ENCODE measurements at regions not wholly inside any gene's neighbourhood (a gene's known extent, or its start where the extent isn't known, plus 50 kb on each side); places are given as distances from the start of the nearest gene placed in this dataset.
"Not testable (repeated sequence)": the region's sequence is repeated elsewhere in the genome, so short reads cannot be mapped to it uniquely, and the experiment has no call there.

- no peak for DNase-seq
Observed at GRCh38 chr13:62139597-62139996, 723.9 kb upstream of the PCDH20 start.

DNA sequence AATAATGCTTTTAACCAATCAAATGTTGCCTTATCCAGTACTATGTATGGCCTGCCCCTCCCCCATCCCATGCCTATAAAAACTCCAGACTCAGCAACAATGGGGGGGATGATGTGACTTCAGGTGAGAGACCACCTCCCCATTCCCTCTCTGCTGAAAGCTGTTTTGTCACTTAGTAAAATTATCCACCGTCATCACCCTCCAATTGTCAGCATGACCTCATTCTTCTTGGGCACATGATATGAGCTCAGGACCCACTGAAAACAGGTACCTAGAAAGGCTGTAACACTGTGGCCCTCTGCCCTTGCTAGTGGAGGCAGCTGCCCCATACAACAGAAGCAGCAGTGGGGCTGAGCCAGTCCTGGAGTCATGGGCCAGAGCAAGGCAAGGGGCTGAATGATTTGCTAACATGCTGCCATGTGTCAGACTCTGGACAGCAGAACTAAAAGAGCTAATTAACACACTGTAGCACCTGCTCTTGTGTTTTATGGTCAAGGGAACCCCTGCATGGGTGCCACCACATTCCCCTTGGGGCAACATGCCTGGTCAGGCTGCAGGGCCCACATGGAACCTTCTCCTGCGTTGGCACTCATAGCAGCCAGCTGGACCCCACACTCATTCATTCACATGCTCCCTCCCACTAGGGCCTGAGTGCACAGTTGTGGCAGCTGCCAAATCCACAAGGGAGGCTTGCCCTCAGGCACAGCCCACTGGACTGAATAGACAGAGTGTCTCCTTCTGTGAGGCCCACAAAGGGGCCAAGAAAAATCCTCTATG is 722.2 kb upstream of the PCDH20 start:
- no peak for DNase-seq

DNA sequence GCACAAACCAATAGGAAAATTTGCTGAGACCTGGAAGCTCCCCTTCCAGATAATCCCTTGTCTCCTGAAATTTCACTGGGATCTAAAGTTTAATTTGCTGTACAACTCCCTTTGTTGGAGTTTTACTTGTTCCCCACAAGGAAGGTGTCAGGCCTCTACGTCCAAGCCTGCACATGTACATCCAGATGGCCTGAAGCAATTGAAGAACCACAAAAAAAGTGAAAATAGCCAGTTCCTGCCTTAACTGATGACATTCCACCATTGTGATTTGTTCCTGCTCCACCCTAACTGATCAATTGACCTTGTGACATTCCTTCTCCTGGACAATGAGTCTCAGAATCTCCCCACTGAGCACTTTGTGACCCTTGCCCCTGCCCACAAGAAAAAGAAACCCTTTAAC is 716.0 kb upstream of the PCDH20 start:
- DNase-seq: no peak

- no peak for DNase-seq
Observed at GRCh38 chr13:62130062-62130970, 714.7 kb upstream of the PCDH20 start.

- DNase-seq: no peak
Observed at GRCh38 chr13:62129000-62129551, 713.4 kb upstream of the PCDH20 start.

DNA sequence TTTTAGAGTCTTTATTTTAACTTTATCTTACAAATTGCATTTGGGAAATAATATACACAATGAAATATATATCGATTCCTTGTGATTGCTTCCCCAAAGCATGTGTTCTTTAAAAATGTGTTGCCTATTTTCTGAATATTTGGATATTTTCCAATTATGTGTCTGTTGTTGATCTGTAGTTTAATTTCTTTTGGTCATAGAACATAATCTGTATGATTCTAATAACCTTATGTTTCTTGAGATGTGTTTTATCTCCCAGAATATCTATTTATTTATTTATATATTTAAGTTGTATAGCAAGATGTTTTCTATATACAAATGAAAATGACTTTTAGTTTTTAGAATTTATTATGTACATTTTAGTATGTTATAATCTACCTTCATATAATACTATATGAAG is 710.8 kb upstream of the PCDH20 start:
- DNase-seq: no peak

DNA sequence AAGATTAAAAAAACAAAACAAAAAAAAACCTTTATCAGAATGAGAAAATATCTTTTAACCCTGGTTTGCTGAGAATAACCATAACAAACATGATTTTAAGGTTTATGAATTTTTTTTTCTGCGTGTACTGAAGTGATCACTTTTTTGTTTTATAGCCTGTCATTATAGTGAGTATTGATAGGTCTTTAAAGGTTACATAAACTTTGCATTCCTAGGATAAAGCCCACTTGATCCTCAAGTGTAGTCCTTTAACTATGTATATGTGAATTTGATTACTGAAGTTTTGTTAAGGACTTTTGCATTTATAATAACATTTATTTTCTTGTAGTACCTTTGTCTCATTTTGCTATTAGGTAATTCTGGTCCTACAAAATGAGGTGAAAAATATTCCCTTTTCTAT is 709.8 kb upstream of the PCDH20 start:
- DNase-seq: no peak

DNA sequence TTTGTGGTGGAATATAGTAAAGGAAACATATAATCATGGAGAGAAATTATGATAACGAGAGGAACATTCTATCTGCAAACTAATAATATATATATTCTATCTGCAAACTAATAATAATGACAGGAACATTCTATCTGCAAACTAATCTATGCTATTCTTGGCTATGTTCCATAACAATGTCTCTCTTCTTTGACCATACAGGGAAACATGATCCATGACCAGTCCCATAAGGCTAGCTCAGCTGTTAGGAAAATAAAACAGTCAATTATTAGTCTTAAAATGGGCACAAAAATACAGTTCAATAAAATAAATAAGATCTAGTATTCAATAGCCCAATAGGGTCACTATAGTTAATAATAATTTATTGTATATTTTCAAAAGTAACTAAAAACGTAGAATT is 707.8 kb upstream of the PCDH20 start:
- DNase-seq: no peak

DNA sequence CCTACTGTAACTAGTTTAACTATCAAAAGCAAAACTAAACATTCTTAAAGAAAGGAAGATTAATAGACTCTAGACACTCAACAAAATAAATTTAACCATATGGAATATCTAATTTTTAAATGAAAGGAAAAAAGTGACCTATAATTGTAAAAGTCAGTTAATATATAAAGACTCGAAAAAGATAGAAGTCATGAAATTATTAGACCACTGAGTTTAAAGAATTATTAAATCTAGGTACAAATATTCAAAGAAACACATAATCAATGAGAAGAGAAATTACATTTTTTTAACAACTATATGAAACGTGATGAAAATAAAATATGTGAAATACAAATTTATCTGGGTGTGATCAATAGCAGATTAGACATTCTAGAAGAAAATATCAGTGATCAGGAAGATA is 706.8 kb upstream of the PCDH20 start:
- no peak for DNase-seq

- DNase-seq: no peak
Observed at GRCh38 chr13:62119739-62120700, 704.4 kb upstream of the PCDH20 start.

GRCh38 chr13:62115831-62116230 is 700.2 kb upstream of the PCDH20 start:
- DNase-seq: no peak

- DNase-seq: no peak
Observed at GRCh38 chr13:62113179-62113578, 697.5 kb upstream of the PCDH20 start.

GRCh38 chr13:62110079-62110478 is 694.4 kb upstream of the PCDH20 start:
- DNase-seq: no peak

DNA sequence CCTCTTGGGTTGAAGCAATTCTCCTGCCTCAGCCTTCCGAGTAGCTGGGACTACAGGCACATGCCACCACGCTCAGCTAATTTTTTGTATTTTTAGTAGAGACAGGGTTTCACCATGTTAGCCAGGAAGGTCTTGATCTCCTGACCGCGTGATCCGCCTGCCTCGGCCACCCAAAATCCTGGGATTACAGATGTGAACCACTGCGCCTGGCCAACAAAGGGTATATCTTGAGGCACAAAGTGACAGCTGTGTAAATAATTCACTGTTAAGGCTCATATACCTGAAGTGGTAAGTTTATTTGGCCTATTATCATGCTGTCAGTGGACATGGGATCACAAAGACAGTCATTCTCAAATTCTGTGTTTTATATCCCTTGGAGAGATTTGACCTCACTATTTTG is 688.5 kb upstream of the PCDH20 start:
- not testable (repeated sequence) for DNase-seq

GRCh38 chr13:62096652-62097051 is 681.0 kb upstream of the PCDH20 start:
- no peak for DNase-seq

DNA sequence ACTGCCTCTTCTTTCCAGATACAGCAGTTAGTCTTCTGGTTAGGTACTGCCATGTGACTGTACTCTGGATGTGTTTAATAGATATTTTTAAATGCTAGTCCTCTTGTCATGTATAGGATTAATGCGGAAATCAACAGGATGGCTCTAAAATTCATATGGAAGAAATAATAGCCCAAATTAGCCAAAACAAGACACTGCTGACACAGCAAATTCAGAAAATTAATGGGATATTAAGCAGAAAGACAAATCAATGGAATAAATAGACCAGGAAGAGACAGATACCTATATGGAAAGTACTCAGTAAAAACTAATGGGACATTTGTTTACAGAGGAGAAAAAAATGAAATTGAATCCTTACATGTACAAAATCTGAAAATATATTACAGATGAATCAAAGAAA is 679.3 kb upstream of the PCDH20 start:
- DNase-seq: no peak

DNA sequence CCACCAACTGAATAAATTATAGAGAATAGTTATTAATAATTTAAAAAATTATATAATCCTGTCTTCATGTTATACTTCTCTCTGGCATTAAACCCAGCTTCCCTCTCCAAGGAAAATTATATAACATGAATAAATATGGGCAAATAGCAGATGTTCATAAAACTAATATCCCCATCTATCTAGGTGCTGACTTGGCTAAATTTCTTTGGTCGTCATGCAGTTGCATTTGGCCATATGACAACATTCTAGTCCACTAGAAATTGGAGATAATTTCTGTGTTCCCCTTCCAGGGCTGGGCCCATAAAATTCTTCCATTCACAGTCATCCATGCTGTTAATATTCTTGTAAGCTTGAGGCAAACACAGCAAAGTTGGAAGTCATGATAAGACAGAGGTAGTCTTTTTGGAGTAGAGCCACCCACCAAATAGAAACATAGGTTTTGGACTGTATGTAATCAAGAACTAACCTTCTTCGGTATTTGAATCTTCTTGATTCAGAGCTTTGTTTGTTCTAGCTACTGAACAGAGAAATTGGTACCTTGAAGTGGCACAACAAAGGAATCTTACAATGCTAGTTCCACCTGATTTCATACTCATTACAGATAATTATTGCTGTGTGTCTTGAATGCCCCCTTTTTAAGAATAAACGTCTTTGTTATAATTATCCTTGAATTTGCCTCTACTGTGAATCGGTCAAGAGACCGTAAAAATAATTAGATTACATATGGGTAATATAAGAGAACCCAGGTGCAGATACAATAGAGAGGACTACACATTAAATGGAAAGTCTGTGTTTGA is 678.5 kb upstream of the PCDH20 start:
- DNase-seq: no peak

- no peak for DNase-seq
Observed at GRCh38 chr13:62092949-62093348, 677.3 kb upstream of the PCDH20 start.

- DNase-seq: no peak
Observed at GRCh38 chr13:62092536-62092935, 676.9 kb upstream of the PCDH20 start.

DNA sequence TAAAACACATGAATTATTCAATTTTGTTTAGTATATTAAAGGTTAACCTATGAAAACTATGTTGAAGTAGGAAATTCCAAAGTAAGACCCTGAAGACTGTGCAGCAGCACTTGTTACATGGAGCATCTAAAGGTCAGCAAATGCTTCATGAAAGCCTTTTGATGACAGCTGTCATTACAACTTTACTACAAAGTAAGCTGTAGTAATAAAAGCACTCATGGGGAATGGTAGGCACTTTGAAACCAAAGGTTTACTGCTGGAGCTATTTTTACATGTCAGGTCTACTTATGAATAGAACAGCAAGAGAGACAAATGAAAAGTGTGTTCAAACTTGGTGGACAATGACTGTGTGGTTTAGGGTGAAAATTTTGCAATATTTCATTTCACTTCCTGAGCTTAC is 672.5 kb upstream of the PCDH20 start:
- DNase-seq: no peak

DNA sequence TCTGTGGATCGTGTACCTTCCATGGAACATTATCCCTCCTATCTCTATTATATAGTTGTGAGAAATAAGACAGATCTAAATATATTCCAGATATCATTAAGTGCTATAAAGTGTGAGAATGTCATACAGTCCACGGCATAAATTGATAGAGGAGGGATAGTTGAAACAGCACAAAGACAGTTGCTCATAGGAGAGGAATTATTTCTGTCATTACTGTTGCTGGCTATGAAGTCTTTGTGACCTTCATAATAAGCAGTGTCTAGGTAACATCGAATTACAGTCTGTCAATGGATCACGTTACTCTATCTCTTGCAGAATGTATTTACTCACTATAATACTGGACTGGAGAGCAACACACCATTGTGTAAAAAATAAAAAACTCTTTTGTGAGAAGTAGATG is 671.5 kb upstream of the PCDH20 start:
- DNase-seq: no peak
